NCI-H2196 (cell line): ENCODE measurements at regions not wholly inside any gene's neighbourhood (a gene's known extent, or its start where the extent isn't known, plus 50 kb on each side); places are given as distances from the start of the nearest gene placed in this dataset.
"Not testable (repeated sequence)": the region's sequence is repeated elsewhere in the genome, so short reads cannot be mapped to it uniquely, and the experiment has no call there.

Experiments used
- DNase-seq: peaks from one replicate; lab custom pipeline; 2025; ENCODE audit not compliant: unreplicated experiment; lab: John Stamatoyannopoulos, UW

- not testable (repeated sequence) for DNase-seq
These were observed 52.9 kb upstream of the HELT start for GRCh38 chr4:184965230-184966050.

GRCh38 chr4:184966051-184966691 is 52.1 kb upstream of the HELT start:
- not testable (repeated sequence) for DNase-seq

GRCh38 chr4:184967699-184968098 is 50.6 kb upstream of the HELT start:
- DNase-seq: not testable (repeated sequence)

- DNase-seq: no peak
These were observed 49.9 kb upstream of the HELT start for GRCh38 chr4:184968366-184968765.
